ENCODE measurements at regions not wholly inside any gene's neighbourhood (a gene's known extent, or its start where the extent isn't known, plus 50 kb on each side); places are given as distances from the start of the nearest gene placed in this dataset.

DNA sequence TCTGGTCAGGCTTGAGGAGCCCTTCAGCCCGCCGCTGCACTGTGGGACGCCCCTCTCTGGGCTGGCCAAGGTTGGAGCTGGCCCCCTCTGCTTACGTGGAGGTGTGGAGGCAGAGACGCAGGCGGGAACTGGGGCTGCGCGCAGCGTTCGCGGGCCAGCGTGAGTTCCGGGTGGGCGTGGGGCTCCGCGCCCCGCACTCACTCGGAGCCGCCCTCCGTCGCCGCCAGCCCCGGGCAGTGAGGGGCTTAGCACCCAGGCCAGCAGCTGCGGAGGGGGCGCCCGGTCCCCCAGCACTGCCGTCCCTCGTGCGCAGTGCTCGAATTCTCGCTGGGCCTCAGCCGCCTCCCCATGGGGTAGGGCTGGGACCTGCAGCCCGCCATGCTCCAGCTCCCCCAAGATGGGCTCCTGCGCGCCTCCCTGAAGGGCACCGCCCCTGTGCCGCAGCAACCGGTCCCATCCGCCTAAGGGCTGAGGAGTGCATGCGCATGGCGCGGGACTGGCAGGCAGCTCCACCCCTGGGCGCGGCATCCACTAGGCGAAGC lies 695.9 kb downstream of the EPHA7 start:
- no peak for DNase-seq (ENCODE audit: low read depth)

DNA sequence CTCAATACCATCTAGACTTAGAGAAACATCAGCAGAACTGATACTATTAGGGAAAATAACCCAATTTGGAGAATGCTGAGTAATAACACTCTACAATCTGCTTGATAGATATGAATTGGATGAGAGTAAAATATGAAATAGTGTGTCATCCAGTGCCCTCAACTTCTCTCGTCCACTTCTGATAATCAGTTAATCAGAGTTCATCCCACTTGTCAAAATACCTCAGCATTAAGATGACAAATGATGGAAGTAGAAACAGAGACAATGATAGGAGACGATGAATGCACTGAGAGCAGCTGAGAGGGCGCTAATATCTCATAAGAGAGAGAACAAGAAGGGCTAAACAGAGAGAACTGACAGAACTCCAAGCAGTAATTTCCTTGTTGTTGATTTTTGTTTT lies 699.6 kb downstream of the EPHA7 start:
- no peak for DNase-seq (ENCODE audit: low read depth)

- DNase-seq (ENCODE audit: low read depth): no peak
These were observed 702.7 kb downstream of the EPHA7 start for GRCh38 chr6:92716638-92717037.

DNA sequence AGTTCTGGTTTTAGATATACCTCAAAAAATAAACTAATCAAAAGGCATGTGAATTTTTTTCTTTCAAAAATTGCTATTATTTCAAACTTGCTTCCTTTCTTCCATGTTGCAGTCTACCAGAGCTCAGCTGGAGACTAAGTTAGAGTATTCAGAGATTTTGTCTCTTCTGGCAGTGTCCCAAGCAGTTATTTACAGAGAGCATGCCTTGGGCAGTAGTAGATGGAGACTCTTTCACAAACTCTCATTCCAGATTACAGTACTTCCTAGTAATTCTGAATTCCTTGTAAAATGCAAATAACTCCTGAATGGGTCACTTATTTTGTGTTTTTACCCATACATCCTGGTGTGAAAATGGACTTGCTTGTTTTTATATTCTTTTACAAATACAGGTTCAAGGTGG lies 703.4 kb downstream of the EPHA7 start:
- peak; percentile 42 for DNase-seq (ENCODE audit: low read depth)

GRCh38 chr6:92714346-92714745 lies 705.0 kb downstream of the EPHA7 start:
- no peak for DNase-seq (ENCODE audit: low read depth)

- no peak for DNase-seq (ENCODE audit: low read depth)
These were observed 709.3 kb downstream of the EPHA7 start for GRCh38 chr6:92710048-92710447.

DNA sequence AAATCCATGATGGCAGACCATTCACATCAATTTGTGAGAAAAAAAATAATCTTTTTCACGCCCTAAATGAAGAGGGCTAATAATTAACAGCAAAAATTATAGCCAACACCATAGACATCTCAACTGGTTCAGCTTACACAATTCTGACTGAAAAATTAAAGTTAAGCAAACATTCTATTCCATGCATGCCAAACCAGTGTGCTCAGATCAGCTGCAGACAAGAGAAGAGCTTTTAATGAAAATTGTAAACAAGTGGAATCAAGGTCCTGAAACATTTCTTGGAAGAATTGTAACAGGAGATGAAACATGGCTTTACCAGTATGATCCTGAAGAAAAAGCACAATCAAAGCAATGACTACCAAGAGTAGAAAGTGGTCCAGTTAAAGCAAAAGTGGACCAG lies 710.4 kb downstream of the EPHA7 start:
- DNase-seq (ENCODE audit: low read depth): no peak

GRCh38 chr6:92708270-92708669 lies 711.1 kb downstream of the EPHA7 start:
- peak; percentile 86 for DNase-seq (ENCODE audit: low read depth)

- peak; percentile 98 for DNase-seq (ENCODE audit: low read depth)
These were observed 712.4 kb downstream of the EPHA7 start for GRCh38 chr6:92706976-92707375.

GRCh38 chr6:92701425-92702096 lies 717.8 kb downstream of the EPHA7 start:
- no peak for DNase-seq (ENCODE audit: low read depth)

DNA sequence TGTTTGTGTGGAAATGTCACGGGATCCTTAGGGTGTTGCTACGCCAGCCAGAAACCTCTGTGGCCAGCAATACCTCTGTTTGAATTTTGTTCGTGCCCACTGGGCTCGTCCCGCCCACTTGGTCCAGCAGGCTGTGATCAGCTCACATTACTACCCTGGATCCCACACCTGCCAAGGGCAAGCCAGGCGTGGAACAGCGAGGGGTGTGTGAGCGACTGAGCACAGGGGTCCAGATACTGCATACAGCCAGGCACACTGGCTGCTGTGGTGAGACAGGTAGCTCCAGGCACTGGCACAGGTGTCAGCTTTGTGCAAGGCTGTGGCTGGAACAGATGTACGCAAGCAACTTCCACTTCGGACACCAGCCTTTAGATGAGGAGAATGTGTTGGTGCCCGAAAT lies 718.9 kb downstream of the EPHA7 start:
- no peak for DNase-seq (ENCODE audit: low read depth)

DNA sequence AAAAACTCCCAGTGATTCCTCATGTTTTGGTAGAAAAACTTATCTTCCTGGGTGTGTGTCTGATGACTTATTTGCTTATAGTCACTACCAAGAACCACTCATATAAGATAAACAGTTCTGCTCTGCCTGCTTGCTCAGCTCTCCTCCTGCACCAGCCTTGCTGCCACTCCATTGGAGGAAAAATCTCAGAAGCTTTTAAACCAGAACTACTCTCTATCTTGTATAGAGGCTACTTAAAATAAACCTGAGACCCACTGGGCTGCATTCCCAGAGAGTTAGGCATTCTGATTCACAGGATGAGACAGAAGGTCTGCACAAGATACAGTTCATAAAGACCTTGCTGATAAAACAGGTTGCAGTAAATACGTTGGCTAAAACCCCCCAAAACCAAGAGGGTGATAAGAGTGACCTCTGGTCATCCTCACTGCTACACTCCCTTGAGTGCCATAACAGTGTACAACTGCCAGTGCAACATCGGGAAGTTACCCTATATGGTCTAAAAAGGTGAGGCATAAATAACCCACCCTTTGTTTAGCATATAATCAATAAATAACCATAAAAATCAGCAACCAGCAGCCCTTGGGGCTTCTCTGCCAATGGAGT lies 728.3 kb downstream of the EPHA7 start:
- peak; percentile 59 for DNase-seq (ENCODE audit: low read depth)

DNA sequence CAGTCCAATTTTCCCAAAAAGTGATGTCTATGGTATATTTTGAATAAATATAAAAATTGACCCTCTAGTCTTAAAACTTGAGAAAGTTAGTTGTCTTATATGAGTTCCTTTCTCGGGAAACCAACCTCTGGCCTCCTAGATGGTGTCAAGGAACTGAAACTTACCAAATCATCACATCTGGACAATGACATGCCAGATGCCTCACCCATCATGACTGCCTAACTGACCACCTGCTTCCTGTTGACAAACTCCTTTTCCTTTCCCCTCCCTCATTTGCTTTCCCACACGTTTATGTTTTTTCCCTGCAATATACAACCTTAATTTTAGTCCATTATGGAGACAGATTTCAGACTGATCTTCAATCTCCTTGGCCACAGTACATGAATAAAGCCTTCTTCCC lies 731.0 kb downstream of the EPHA7 start:
- no peak for DNase-seq (ENCODE audit: low read depth)

DNA sequence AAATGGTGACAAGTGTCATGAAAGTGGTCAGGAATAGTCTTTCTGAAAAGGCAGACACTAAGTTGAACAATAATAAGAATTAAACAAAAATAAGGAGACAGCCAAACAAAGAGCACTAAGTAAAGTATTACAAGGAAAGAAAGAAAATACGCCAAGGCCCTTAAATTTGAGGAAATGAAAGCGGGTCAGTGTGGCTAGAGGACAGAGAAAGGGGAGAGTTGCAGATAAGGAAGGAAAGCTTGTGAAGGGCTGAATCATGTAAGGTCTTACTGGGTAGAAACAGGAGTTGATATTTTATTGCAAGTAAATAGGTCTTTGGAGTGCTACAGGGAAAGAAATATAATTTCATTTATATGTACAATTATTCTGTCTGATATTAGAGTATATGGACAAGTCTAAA lies 732.1 kb downstream of the EPHA7 start:
- no peak for DNase-seq (ENCODE audit: low read depth)

- DNase-seq (ENCODE audit: low read depth): peak; percentile 60
These were observed 735.0 kb downstream of the EPHA7 start for GRCh38 chr6:92684386-92684785.

- no peak for DNase-seq (ENCODE audit: low read depth)
These were observed 735.6 kb downstream of the EPHA7 start for GRCh38 chr6:92683748-92684147.

GRCh38 chr6:92682516-92683398 lies 736.6 kb downstream of the EPHA7 start:
- no peak for DNase-seq (ENCODE audit: low read depth)

DNA sequence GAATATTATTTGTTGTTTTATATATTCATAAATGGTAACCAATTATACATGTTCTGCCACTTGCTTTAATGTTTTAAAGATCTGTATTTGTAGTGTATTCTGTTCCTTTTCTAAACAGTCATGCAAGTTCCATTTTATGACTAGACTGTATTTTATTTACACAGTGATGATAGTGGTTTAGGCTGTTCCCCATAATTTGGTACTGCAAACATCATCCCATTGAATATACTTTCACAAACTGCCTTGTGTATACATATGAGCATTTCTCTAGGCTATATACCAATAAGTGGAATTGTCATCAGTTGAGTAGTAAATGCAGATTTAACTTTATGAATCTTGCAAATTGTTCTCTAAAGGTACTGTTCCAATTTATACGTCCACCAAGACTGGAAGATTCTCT lies 738.0 kb downstream of the EPHA7 start:
- DNase-seq (ENCODE audit: low read depth): no peak

DNA sequence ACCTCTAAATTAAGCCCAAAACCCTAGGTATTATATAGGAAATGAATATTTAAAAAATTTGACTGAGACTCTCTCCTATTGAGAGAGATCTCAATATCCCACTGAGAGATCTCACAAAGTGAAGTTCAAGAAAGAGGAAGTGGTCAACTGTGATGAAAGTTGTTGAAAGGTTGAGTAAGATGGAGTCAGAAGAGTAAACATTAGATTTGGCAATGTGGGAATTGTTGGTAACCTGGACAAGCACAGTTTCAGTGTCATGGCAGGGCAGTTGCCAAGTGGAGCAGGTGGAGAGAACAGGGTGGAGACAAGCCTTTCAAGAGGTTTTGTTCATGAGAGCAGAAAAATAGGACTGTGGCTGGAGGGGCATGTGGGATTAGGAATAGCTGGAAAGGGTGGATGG lies 747.9 kb downstream of the EPHA7 start:
- peak; percentile 31 for DNase-seq (ENCODE audit: low read depth)

DNA sequence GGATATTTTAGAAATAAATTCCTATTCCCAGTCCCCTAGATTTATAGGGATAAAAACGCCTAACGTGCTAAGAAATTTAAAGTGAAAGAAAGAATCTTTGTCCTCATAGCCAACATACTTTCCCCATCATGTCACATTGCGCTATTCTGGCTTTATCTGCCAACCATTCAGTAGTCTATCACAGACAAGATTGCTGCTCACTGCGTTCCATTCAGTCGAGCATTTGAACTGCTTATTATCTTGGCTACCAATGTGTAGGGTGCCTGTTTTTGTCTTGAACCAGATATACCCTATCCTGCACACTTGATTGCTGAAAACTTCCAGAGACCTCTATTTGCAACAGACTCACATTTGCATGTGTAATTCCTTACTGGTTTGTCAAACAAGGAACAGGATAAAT lies 751.5 kb downstream of the EPHA7 start:
- peak; percentile 26 for DNase-seq (ENCODE audit: low read depth)

- DNase-seq (ENCODE audit: low read depth): no peak
These were observed 770.8 kb downstream of the EPHA7 start for GRCh38 chr6:92648364-92649086.

- DNase-seq (ENCODE audit: low read depth): no peak
These were observed 771.7 kb downstream of the EPHA7 start for GRCh38 chr6:92647630-92648029.
